Heart left ventricle (tissue), 16 donors: ENCODE measurements at regions not wholly inside any gene's neighbourhood (a gene's known extent, or its start where the extent isn't known, plus 50 kb on each side); places are given as distances from the start of the nearest gene placed in this dataset.
"Not testable (repeated sequence)": the region's sequence is repeated elsewhere in the genome, so short reads cannot be mapped to it uniquely, and the experiment has no call there.

Source experiments
- ATAC-seq, 4 donors: fragments of 200-7000 bp; cut with Tn5 transposase; one replicate each; pipeline ENCODE4 v1.9.1; 2020 to 2022; ENCODE audit warnings: moderate library complexity in 4 of 4, mild to moderate bottlenecking in 3 of 4, moderate number of reproducible peaks in 1 of 4
- DNase-seq, 5 donors: peaks; one replicate each; pipeline ENCODE4 v3.0.0-alpha.2; 2020
- H3K27ac ChIP-seq, 12 donors: fragments of 200-600 bp; sonication (generic) in 4 of 12; one replicate each; pipeline versions ENCODE4 v1.5.0 to v1.8.0; 2016 to 2022; ENCODE audit warnings: mild to moderate bottlenecking in 2 of 12
- H3K27me3 ChIP-seq, 9 donors: fragments of 200-600 bp; sonication (generic) in 2 of 9; one replicate each; pipeline versions ENCODE4 v1.5.1 to v1.8.0; 2016 to 2022; ENCODE audit warnings: mild to moderate bottlenecking in 3 of 9
- H3K36me3 ChIP-seq, 9 donors: fragments of 200-600 bp; sonication (generic) in 2 of 9; one replicate each; pipeline versions ENCODE4 v1.5.0 to v1.8.0; 2018 to 2022; ENCODE audit warnings: mild to moderate bottlenecking in 2 of 9
- H3K4me1 ChIP-seq, 12 donors: fragments of 200-600 bp; sonication (generic) in 4 of 12; one replicate each; pipeline versions ENCODE4 v1.5.0 to v1.8.0; 2016 to 2022; ENCODE audit warnings: mild to moderate bottlenecking in 3 of 12
- H3K4me3 ChIP-seq, 12 donors: fragments of 200-600 bp; sonication (generic) in 4 of 12; one replicate each; pipeline versions ENCODE4 v1.5.0 to v1.8.0; 2017 to 2022; ENCODE audit warnings: mild to moderate bottlenecking in 9 of 12, moderate library complexity in 4 of 12
- H3K9me3 ChIP-seq, 12 donors: fragments of 200-600 bp; sonication (generic) in 4 of 12; one replicate each; pipeline versions ENCODE4 v1.5.0 to v1.8.0; 2016 to 2022; ENCODE audit warnings: mild to moderate bottlenecking in 1 of 12
- CTCF ChIP-seq, 12 donors: fragments of 200-600 bp; sonication (generic) in 4 of 12; IDR thresholded peaks; one replicate each; pipeline versions ENCODE4 v1.5.0 to v1.8.0; 2018 to 2022; ENCODE audit warnings: antibody characterized with exemption in 12 of 12, mild to moderate bottlenecking in 5 of 12
- POLR2A ChIP-seq, 2 donors: fragments of 450-650 bp; IDR thresholded peaks; one replicate each; pipeline ENCODE4 v1.6.1; 2017; ENCODE audit warnings: antibody characterized with exemption in 2 of 2, mild to moderate bottlenecking in 2 of 2, moderate library complexity in 2 of 2
- WGBS, 4 donors: extraction: QIAGEN DNeasy Blood & Tissue Kit in 2 of 4; methylation state at CpG; one replicate each; pipeline versions ENCODE4 v1.1.5 to v1.1.7; 2013 to 2018; 5-methylcytosine and 5-hydroxymethylcytosine counted together
- intact Hi-C, 10 donors: fragments of 100-400 bp; cut with DNase I; formaldehyde crosslinking; loops; one replicate each; pipeline versions ENCODE4 v1.11.1 to v1.14.2; 2022
- donor health status: ischemic (EF 13 %, LVEDD 7.1; RV severe dilation, severe dysfunction).
- donor health status: healthy with polysubstance abuse.
- donor health status: DM: no; HTN: yes; CAD: no.
- donor health status: DM: no; HTN: no; CAD: no.
- donor health status: ischemic (EF 25% LVEDD 6.9; RV normal size, moderate dysfunction).
- donor health status: ischemic (EF 25% LVEDD 5.7; RV mildly dilated, moderate dysfunction).
- donor health status: healthy.
- donor health status: DM: yes; HTN: yes; CAD: no.
- donor health status: ischemic (EF 35%, LVEDD 5.7; RV mildly dilated, moderate dysfunction).
- donor health status: nonischemic (EF 11% LVEDD 7.7; RV severe dilation, severe dysfunction).
- donor health status: DM: yes; HTN: yes; CAD: no.
- donor health status: PGD.
- donor health status: ischemic (EF 29% LVEDD 5.4; RV normal size, mild dysfunction).
- donor health status: nonischemic (EF 23%, LVEDD 6.1; RV moderate dilation, normal function).

- Histone ChIP-seq H3K4me1 (no peaks in the 10 kb centered on the region), H3K27ac (no peak overlapping the region), H3K4me3 (no peak overlapping the region), H3K27me3 (peaks cover 0 to 3% (median 0%) of the 10 kb centered on the region in 9 donors), H3K9me3 (no peaks in the 10 kb centered on the region), H3K36me3 (no peaks in the 10 kb centered on the region)
- TF ChIP-seq POLR2A (IDR thresholded peaks at IDR 0.05) (no peak), CTCF (IDR thresholded peaks at IDR 0.05) (no peak)
- 79 to 87% (median 86%) methylated on average over 5 of the region's 5 CpGs for WGBS, 4 donors
- ATAC-seq (no peak), DNase-seq (no peak)
- intact Hi-C loops = no loop called here
These were observed 470.0 kb upstream of the CAMK1G start for GRCh38 chr1:209113521-209113920.

GRCh38 chr1:209116705-209117104 is 466.8 kb upstream of the CAMK1G start:
- WGBS, 4 donors = 94 to 99% (median 97%) methylated on average over 1 of the region's 1 CpG
- intact Hi-C loops = no loop called here
- ATAC-seq (no peak), DNase-seq (no peak)
- Histone ChIP-seq H3K27me3 (peaks cover 0 to 3% (median 0%) of the 10 kb centered on the region in 9 donors), H3K27ac (no peak overlapping the region), H3K36me3 (no peaks in the 10 kb centered on the region), H3K4me1 (no peaks in the 10 kb centered on the region), H3K9me3 (no peaks in the 10 kb centered on the region), H3K4me3 (no peak overlapping the region)
- TF ChIP-seq POLR2A (IDR thresholded peaks at IDR 0.05) = no peak
- no peak for TF ChIP-seq CTCF (IDR thresholded peaks at IDR 0.05)

- no peak overlapping the region for H3K27ac ChIP-seq
- H3K36me3 ChIP-seq = no peaks in the 10 kb centered on the region
- no peak overlapping the region for H3K4me3 ChIP-seq
- TF ChIP-seq POLR2A (IDR thresholded peaks at IDR 0.05) (no peak), CTCF (IDR thresholded peaks at IDR 0.05) (no peak)
- no peaks in the 10 kb centered on the region for H3K9me3 ChIP-seq
- no peak for ATAC-seq
- H3K4me1 ChIP-seq = no peaks in the 10 kb centered on the region
- 59 to 100% (median 65%) methylated on average over 1 to 2 of the region's 2 CpGs for WGBS, 4 donors
- intact Hi-C loops = no loop called here
- no peak for DNase-seq
- H3K27me3 ChIP-seq = peaks cover 0 to 7% (median 0%) of the 10 kb centered on the region in 9 donors
These were observed 459.9 kb upstream of the CAMK1G start for GRCh38 chr1:209123601-209124000.

GRCh38 chr1:209129091-209129490 is 454.4 kb upstream of the CAMK1G start:
- intact Hi-C loops, H3K27me3 ChIP-seq, H3K9me3 ChIP-seq, ATAC-seq, H3K27ac ChIP-seq, DNase-seq, H3K36me3 ChIP-seq, H3K4me3 ChIP-seq, H3K4me1 ChIP-seq: not testable (repeated sequence)
- 94 to 98% methylated on average over 25 to 26 of the region's 32 CpGs; no CpG with 5 or more reads in 2 of the 4 donors for WGBS, 4 donors

- TF ChIP-seq CTCF (IDR thresholded peaks at IDR 0.05) = no peak
- no peak for TF ChIP-seq POLR2A (IDR thresholded peaks at IDR 0.05)
- 53 to 68% (median 62%) methylated on average over 7 of the region's 7 CpGs for WGBS, 4 donors
- ATAC-seq (no peak), DNase-seq (no peak)
- Histone ChIP-seq H3K4me1 (no peaks in the 10 kb centered on the region), H3K4me3 (no peak overlapping the region), H3K9me3 (peaks cover 0 to 8% (median 0%) of the 10 kb centered on the region in 12 donors), H3K27me3 (no peaks in the 10 kb centered on the region), H3K36me3 (no peaks in the 10 kb centered on the region), H3K27ac (no peak overlapping the region)
- intact Hi-C loops = no loop called here
These were observed 452.6 kb upstream of the CAMK1G start for GRCh38 chr1:209130886-209131285.
